Amniotic epithelial cell (primary cell): ENCODE measurements at regions not wholly inside any gene's neighbourhood (a gene's known extent, or its start where the extent isn't known, plus 50 kb on each side); places are given as distances from the start of the nearest gene placed in this dataset.
"Not testable (repeated sequence)": the region's sequence is repeated elsewhere in the genome, so short reads cannot be mapped to it uniquely, and the experiment has no call there.

Experiments used
- DNase-seq: peaks from one replicate; pipeline ENCODE4 v3.0.0-alpha.2; 2010; ENCODE audit warnings: low read depth

GRCh38 chr10:109732254-109732965 is 190.9 kb downstream of the XPNPEP1 start:
- DNase-seq: peak; percentile 75

DNA sequence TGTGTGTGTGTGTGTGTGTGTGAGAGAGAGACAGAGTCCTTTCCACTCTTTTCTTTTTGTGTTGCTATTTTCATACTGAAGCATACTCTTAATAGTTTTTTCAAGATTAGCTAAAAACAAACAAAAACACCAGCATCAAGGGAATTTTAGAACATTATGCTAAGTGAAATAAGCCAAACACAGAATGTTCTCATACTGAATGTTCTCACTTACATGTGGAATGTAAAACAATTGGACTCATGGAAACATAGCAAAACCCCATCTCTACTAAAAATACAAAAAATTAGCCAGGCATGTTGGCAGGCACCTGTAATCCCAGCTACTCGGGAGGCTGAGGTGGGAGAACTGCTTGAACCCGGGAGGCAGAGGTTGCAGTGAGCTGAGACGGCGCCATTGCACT is 193.4 kb downstream of the XPNPEP1 start:
- DNase-seq: not testable (repeated sequence)

DNA sequence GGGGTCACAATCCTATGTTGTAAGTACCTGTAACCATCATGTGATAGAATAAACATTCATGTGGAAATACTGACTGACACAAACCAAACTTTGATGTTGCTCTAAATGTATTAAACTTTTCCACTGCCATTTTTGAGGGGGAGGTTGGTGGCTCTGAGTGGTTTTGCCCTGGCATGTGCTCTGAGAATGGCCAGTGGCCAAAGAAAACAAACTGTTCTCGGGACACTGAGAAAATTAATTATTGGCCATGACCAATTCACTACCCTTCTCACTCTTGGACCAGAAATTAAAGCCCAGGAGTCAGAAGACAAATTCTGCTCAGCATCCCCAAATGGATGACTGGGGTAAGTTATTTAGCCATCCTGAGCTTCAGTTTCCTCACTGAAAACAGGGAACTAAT is 195.9 kb downstream of the XPNPEP1 start:
- no peak for DNase-seq

DNA sequence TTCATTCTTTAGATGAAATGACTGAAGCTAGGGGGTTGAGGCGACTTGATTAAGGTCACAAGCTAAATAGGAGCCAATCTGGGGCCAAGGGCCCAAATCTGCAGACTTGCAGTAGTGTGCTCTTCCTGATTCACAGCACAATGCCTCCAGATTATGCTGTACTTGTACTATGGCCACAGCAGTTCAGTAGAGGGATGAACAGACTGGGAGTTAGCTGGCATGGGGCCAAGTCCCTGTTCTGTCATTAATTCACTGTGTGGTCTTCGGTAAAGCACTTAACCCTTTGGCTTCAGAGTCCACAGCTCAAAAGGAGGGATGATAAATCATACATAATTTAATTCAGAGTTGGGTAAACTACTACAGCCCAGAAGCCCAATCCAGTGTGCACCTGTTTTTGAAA is 196.8 kb downstream of the XPNPEP1 start:
- peak; percentile 42 for DNase-seq

DNA sequence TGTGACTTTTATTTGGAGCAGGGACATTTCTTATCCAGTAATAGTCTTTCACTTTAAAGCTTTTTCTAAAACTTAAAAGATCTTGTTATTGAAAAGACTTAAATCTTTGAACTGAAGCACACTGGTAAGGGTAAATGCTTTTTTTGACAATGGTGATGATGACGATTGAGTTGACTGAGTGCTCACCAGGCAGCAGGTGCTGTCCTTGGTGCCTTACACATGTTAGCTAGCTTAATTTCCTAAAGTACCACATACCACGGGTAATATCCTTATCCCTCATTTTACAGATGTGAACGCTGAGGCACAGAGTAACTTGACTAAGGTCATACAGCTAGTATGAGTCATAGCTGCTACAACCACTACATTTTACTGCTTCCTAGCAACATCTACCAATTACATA is 200.0 kb downstream of the XPNPEP1 start:
- DNase-seq: peak; percentile 5

GRCh38 chr10:109721453-109722064 is 201.8 kb downstream of the XPNPEP1 start:
- peak; percentile 86 for DNase-seq

DNA sequence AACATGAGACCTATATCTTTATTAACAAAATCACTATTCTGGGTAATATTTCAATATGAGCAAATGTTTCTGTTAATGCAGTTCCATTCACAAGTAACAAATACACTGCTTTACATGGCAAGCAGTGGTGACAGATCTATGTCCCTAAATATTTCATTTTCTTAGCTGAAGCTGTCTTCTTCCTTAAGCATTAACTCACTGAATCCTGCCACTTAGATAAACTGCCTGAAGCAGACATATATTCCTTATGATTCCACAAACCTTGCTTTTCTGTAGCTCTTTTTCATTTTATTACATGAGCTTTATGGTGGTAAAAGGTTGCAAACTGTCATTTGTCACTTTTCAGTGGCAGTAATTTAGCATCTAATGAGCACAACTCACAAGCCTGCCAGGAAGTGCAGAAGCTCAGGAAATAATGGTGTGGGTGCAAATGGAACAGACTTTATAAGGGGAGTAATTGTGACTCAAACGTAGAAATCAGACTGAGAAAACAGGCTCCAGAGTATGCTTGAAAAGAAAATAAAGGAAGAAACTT is 217.2 kb downstream of the XPNPEP1 start:
- no peak for DNase-seq

DNA sequence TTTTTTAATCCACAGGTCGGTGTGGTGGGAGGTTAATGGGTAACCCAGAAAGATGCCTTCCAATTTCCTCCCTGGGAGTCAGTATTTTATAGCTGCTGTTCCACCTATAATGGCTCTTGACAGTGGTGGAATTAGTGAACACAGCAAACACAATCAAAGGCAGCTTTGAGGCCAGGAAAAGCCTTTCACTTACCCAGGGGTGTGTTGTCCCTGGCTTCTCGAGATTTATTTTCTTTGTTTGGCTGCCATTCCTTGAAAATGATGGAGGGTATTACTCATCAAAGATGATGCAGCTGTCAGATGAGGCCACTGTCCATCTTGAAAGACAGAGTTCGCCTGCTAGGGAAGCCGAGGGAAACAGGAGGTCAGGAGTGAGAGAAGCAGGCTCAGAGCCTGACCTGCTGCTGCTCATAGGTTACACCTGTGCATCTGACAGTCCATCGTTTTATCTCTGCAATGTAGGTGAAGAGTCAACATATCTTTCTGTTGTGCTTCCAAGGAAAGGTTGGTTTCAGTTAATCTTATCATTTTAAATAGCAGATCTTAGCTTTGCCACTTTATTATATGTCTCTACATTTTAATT is 221.6 kb downstream of the XPNPEP1 start:
- DNase-seq: no peak

DNA sequence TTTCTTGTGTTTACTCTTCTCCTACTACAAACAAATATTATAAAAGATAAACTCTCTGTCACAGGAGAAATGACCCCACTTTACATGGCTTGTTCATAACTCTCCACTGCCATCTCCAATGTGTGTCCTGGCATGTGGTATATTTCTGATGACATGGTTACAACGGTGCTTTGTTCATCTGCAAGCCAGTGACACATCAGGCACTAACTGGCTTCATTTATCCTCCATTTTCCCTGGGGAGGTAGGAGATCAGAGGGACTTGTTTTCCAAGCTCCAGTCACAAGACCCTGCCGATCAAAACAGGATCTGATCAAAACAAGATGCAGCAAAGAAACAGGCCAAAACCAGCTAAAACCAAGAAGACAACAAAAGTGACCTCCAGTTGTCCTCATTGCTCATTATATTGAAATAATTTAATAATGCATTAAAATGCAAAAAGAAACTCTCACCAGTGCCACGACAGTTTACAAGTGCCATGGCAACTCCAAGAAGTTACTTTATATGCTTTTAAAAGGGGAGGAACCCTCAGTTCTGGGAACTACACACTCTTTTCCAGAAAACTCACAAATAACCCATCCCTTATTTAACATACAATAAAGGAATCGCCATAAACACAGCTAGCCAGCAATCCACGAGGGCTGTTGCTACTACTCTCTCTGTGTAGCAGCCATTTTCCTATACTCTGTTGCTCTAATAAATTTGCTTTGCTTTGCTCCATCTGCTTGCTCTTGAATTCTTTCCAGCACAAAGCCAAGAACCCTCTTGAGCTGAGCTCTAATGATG is 224.2 kb downstream of the XPNPEP1 start:
- DNase-seq: no peak

DNA sequence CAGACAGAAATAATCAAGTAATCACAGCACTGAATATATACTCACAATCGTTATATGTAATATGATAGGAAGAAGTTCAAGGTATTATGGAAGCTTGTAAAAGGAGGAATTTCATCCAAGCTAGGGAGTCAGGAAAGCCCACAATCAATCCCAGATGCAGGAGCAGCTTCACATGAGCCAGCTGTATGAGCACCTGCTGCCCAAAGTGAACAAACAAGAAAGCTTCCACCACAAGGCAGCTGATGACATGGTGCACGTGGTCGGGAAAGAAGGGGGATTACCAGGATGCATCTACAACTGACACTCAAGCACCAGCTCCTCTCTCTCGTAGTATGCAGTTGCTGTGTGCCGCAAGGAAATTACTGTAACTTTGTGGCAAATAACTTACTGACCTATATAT is 225.2 kb downstream of the XPNPEP1 start:
- no peak for DNase-seq

DNA sequence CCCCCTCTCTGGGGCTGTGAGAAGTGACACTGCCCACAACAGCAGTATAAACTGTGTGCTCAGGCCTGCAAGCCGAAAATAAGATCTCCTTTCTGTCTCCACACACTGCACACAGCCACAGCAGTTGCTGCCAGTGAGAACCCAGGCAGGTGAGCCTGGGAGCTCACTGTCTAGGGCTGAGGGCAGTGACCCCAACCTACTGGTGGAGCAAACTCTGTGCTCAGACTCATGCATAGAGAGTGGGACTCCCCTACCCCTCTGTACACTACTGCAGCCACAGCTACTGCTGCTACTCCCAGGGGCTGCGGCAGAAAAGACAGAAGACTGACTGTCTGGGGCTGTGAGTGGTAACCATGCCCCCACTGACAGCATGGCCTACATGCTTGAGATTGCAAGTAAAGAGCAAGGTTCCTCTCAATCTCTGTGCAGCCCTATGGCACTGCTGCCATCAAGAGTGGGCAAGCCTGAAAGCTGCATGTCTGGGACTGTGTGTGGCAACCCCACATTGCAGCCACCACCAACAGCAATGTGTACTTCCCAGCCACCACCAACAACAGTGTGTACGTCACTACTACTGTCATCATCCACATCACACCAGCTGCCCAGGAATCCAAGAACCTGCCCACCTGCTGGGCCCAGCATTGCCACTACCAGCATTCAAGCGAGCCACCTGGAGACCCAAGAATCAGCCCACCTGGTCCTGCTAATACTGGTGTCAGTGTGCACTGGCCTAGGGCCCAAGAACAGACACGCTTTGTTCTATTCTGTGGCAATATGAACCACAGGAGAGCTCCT is 226.1 kb downstream of the XPNPEP1 start:
- no peak for DNase-seq

- no peak for DNase-seq
Observed at GRCh38 chr10:109696462-109696861, 226.8 kb downstream of the XPNPEP1 start.

DNA sequence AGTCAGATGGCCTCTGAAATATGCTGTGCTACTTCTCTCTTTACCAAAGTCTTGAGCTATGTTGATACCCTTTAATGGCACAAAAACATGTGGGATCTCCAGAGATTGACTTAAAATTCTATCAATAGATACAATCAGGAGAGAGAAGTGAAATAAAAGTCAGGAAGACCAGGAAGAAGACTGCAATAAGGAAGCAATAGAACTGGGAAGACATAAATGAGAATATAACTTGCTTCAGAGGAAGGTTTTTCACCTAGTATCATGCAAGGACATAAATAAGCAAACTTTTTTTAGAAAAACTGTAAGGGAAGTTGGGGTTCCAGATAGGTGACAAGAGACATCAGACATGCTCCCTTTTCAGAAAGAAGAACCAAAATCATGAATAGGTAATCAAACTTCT is 227.3 kb downstream of the XPNPEP1 start:
- DNase-seq: no peak

GRCh38 chr10:109689785-109690184 is 233.5 kb downstream of the XPNPEP1 start:
- peak; percentile 20 for DNase-seq

DNA sequence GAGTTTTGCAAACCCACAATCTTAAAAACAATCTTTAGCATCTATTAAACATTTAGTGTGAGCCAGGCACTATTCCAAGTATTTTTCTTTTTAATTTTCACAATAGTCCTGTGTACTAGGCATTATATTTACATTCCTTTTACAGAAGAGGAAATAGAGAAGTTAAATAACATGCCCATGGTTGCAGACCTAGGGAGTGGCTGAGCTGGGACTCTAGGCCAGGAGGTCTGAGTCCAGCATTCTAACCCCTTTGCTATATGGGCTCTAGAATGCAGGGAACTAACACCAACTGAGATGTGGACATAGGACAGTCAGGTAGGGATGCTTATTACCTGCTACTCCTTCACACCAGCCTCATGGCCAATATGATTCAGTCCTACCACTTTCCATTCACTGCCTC is 243.8 kb downstream of the XPNPEP1 start:
- DNase-seq: peak; percentile 39

- DNase-seq: no peak
Observed at GRCh38 chr10:109678857-109679256, 244.5 kb downstream of the XPNPEP1 start.

DNA sequence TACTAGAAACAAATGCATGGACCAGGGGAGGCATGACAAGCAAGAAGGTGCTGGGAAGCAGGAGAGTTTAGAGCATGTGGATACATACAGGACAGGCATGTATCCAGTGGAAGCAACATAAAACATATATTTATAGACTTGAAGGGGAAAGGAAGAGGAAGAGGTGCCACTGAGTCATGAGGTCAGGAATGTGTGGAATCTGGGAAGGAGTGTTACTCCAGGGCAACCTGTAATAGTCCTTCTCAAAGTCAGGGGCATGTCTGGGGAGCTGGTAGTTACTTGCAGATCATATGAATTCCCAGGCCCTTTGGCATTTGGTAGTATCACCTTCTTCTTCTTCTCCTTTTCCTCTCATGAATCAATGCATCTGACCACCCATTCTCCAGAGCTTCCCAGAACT is 246.6 kb downstream of the XPNPEP1 start:
- DNase-seq: peak; percentile 43

GRCh38 chr10:109668703-109669102 is 254.6 kb downstream of the XPNPEP1 start:
- no peak for DNase-seq

- no peak for DNase-seq
Observed at GRCh38 chr10:109668154-109668665, 255.1 kb downstream of the XPNPEP1 start.

- DNase-seq: peak; percentile 83
Observed at GRCh38 chr10:109665321-109665720, 258.0 kb downstream of the XPNPEP1 start.

GRCh38 chr10:109664554-109664953 is 258.8 kb downstream of the XPNPEP1 start:
- DNase-seq: no peak
